ENCODE measurements at regions not wholly inside any gene's neighbourhood (a gene's known extent, or its start where the extent isn't known, plus 50 kb on each side); places are given as distances from the start of the nearest gene placed in this dataset.
A peak's percentile ranks its signal among the peaks of the same experiment; 100 is the strongest.

GRCh38 chr12:89161557-89161956 is 190.7 kb downstream of the DUSP6 start:
- TF ChIP-seq CTCF (IDR thresholded peaks at IDR 0.05) (no peak), POLR2A (IDR thresholded peaks at IDR 0.05) (no peak)
- H3K9me3 ChIP-seq, result no peaks in the 10 kb centered on the region
- DNase-seq (no peak), ATAC-seq (no peak)
- no peaks in the 10 kb centered on the region for H3K36me3 ChIP-seq (replicated peaks in 1 of 2; ENCODE audit: insufficient read depth in 1 of 2, low read depth in 2 of 2)
- H3K27me3 ChIP-seq, result no peaks in the 10 kb centered on the region
- no peaks in the 10 kb centered on the region for H3K4me1 ChIP-seq
- peak overlapping the region in 1 of 4 donors; percentile 58 for H3K27ac ChIP-seq
- no peak overlapping the region for H3K4me3 ChIP-seq
- intact Hi-C loops (cut with DNase I), result no loop called here
- 84 to 88% methylated on average over 3 of the region's 3 CpGs for WGBS, 2 donors

- WGBS, 2 donors, result 40 to 56% methylated on average over 5 of the region's 5 CpGs
- H3K9me3 ChIP-seq, result no peaks in the 10 kb centered on the region
- ATAC-seq (no peak), DNase-seq (peak; percentile 11 to 57 (median 14))
- no peak for TF ChIP-seq CTCF (IDR thresholded peaks at IDR 0.05)
- TF ChIP-seq POLR2A (IDR thresholded peaks at IDR 0.05), result no peak
- no peaks in the 10 kb centered on the region for H3K4me1 ChIP-seq
- intact Hi-C loops (cut with DNase I), result no loop called here
- H3K27ac ChIP-seq, result peak overlapping the region in 1 of 4 donors; percentile 23
- no peaks in the 10 kb centered on the region for H3K36me3 ChIP-seq (replicated peaks in 1 of 2; ENCODE audit: insufficient read depth in 1 of 2, low read depth in 2 of 2)
- H3K4me3 ChIP-seq, result no peak overlapping the region
- H3K27me3 ChIP-seq, result no peaks in the 10 kb centered on the region
Observed at GRCh38 chr12:89160716-89161123, 191.6 kb downstream of the DUSP6 start.

GRCh38 chr12:89157413-89157812 is 194.9 kb downstream of the DUSP6 start:
- TF ChIP-seq CTCF (IDR thresholded peaks at IDR 0.05) (no peak), POLR2A (IDR thresholded peaks at IDR 0.05) (no peak)
- Histone ChIP-seq H3K4me3 (no peak overlapping the region), H3K27me3 (no peaks in the 10 kb centered on the region), H3K27ac (no peak overlapping the region), H3K9me3 (no peaks in the 10 kb centered on the region), H3K36me3 (replicated peaks in 1 of 2; ENCODE audit: insufficient read depth in 1 of 2, low read depth in 2 of 2) (no peaks in the 10 kb centered on the region), H3K4me1 (no peaks in the 10 kb centered on the region)
- DNase-seq, result no peak
- intact Hi-C loops (cut with DNase I), result no loop called here
- WGBS, 2 donors, result 46 to 54% methylated on average over 2 of the region's 2 CpGs
- no peak for ATAC-seq

GRCh38 chr12:89156862-89157262 is 195.4 kb downstream of the DUSP6 start:
- no peak overlapping the region for H3K4me3 ChIP-seq
- ATAC-seq (no peak), DNase-seq (no peak)
- 73 to 100% methylated on average over 1 of the region's 1 CpG for WGBS, 2 donors
- H3K9me3 ChIP-seq, result no peaks in the 10 kb centered on the region
- H3K36me3 ChIP-seq (replicated peaks in 1 of 2; ENCODE audit: insufficient read depth in 1 of 2, low read depth in 2 of 2), result no peaks in the 10 kb centered on the region
- no peaks in the 10 kb centered on the region for H3K27me3 ChIP-seq
- intact Hi-C loops (cut with DNase I), result no loop called here
- TF ChIP-seq POLR2A (IDR thresholded peaks at IDR 0.05) (no peak), CTCF (IDR thresholded peaks at IDR 0.05) (no peak)
- H3K4me1 ChIP-seq, result no peaks in the 10 kb centered on the region
- peak overlapping the region in 1 of 4 donors; percentile 53 for H3K27ac ChIP-seq

GRCh38 chr12:89156340-89156739 is 196.0 kb downstream of the DUSP6 start:
- WGBS, 2 donors, result 71 to 81% methylated on average over 1 of the region's 1 CpG
- intact Hi-C loops (cut with DNase I), result no loop called here
- Histone ChIP-seq H3K27ac (peak overlapping the region in 1 of 4 donors; percentile 53), H3K9me3 (no peaks in the 10 kb centered on the region), H3K4me1 (no peaks in the 10 kb centered on the region), H3K27me3 (no peaks in the 10 kb centered on the region), H3K4me3 (no peak overlapping the region), H3K36me3 (replicated peaks in 1 of 2; ENCODE audit: insufficient read depth in 1 of 2, low read depth in 2 of 2) (no peaks in the 10 kb centered on the region)
- ATAC-seq, result no peak
- TF ChIP-seq POLR2A (IDR thresholded peaks at IDR 0.05), result no peak
- no peak for TF ChIP-seq CTCF (IDR thresholded peaks at IDR 0.05)
- no peak for DNase-seq
